Natural killer cell (primary cell): ENCODE measurements at regions not wholly inside any gene's neighbourhood (a gene's known extent, or its start where the extent isn't known, plus 50 kb on each side); places are given as distances from the start of the nearest gene placed in this dataset.

Source experiments
- ATAC-seq, 3 donors: fragments of 150-1000 bp in 2 of 3; fragments of 200-7000 bp in 1 of 3; cut with Tn5 transposase; 1 replicate in 1 of 3; 2 replicates in 2 of 3; pipeline ENCODE4 v1.10.0; 2021; ENCODE audit warnings: mild to moderate bottlenecking in 2 of 3, moderate library complexity in 2 of 3
- DNase-seq, 2 donors: peaks; one replicate each; pipeline versions ENCODE4 v3.0.0 to v3.0.0-alpha.2; 2013 to 2021; ENCODE audit warnings: mixed read lengths in 1 of 2
- H3K27ac ChIP-seq: one replicate; pipeline ENCODE4 v1.5.1; 2013; ENCODE audit warnings: mild to moderate bottlenecking, low read length
- H3K27me3 ChIP-seq: one replicate; pipeline ENCODE4 v1.6.1; 2013; ENCODE audit warnings: low read length; ENCODE audit not compliant: control insufficient read depth, insufficient read depth
- H3K36me3 ChIP-seq: one replicate; pipeline ENCODE4 v1.6.1; 2013; ENCODE audit warnings: low read length; ENCODE audit not compliant: control insufficient read depth, insufficient read depth
- H3K4me1 ChIP-seq: one replicate; pipeline ENCODE4 v1.6.1; 2013; ENCODE audit warnings: low read length; ENCODE audit not compliant: control insufficient read depth, insufficient read depth
- H3K4me3 ChIP-seq: one replicate; pipeline ENCODE4 v1.5.1; 2013; ENCODE audit warnings: low read length
- H3K9me3 ChIP-seq: one replicate; pipeline ENCODE4 v1.6.1; 2013; ENCODE audit warnings: low read length; ENCODE audit not compliant: control insufficient read depth, insufficient read depth
- H3K27ac Mint-ChIP-seq, 2 donors: one replicate each; pipeline ENCODE4 v1.8.0; 2022; ENCODE audit warnings: mild to moderate bottlenecking in 2 of 2, mixed read lengths in 2 of 2, moderate library complexity in 1 of 2
- H3K27me3 Mint-ChIP-seq, 2 donors: one replicate each; pipeline ENCODE4 v1.8.0; 2022; ENCODE audit warnings: low read depth in 2 of 2, mixed read lengths in 2 of 2
- H3K36me3 Mint-ChIP-seq: one replicate; pipeline ENCODE4 v1.8.0; 2022; ENCODE audit warnings: mixed read lengths
- H3K4me1 Mint-ChIP-seq, 2 donors: one replicate each; pipeline ENCODE4 v1.8.0; 2022; ENCODE audit warnings: mixed read lengths in 2 of 2
- H3K4me3 Mint-ChIP-seq: one replicate; pipeline ENCODE4 v1.8.0; 2022; ENCODE audit warnings: mild to moderate bottlenecking, moderate library complexity, mixed read lengths
- H3K9me3 Mint-ChIP-seq, 2 donors: one replicate each; pipeline ENCODE4 v1.8.0; 2022; ENCODE audit warnings: mixed read lengths in 2 of 2
- WGBS: methylation state at CpG from one replicate; pipeline ENCODE4 v1.1.7; 2013; ENCODE audit warnings: missing lambda C conversion rate; ENCODE audit not compliant: insufficient coverage; 5-methylcytosine and 5-hydroxymethylcytosine counted together
- intact Hi-C: fragments of 100-400 bp; cut with micrococcal nuclease; formaldehyde crosslinking; loops from one replicate; pipeline ENCODE4 v1.14.2; 2022
- TF ChIP-seq, protein P1 (sequence below): fragments of 200-600 bp; IDR thresholded peaks from one replicate; pipeline ENCODE4 v1.8.0; 2022; ENCODE audit warnings: antibody characterized with exemption

DNA sequence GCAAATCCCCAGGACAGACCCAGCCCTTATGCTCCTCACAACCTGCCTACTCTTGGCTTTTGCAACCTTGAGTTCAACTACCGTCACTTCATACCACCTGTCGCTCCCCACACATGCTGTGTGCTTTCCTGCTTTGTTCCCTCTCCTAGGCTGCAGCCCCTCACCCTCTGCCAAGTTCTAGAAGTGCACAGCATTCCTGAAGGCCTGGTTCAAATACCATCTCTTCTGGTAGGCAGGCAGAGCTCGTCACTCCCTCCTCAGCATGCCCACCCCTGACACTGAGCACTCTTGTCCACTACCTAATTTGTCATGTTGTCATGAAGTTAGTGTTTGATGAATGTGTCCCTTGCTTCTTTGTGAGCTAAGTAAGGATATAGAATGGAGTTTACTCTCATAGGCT is 129.6 kb downstream of the SEMA6D start:
- WGBS: 93% methylated on average over 3 of the region's 3 CpGs
- no peaks in the 10 kb centered on the region for H3K36me3 ChIP-seq
- ATAC-seq: no peak
- Mint-ChIP-seq H3K4me3 (no peak overlapping the region), H3K4me1 (no peaks in the 10 kb centered on the region), H3K9me3 (peaks cover 4 to 7% of the 10 kb centered on the region in 2 donors), H3K27me3 (peaks cover 0 to 5% of the 10 kb centered on the region in 2 donors), H3K27ac (no peak overlapping the region), H3K36me3 (no peaks in the 10 kb centered on the region)
- H3K9me3 ChIP-seq: no peaks in the 10 kb centered on the region
- H3K4me1 ChIP-seq: no peaks in the 10 kb centered on the region
- TF ChIP-seq, protein P1, sequence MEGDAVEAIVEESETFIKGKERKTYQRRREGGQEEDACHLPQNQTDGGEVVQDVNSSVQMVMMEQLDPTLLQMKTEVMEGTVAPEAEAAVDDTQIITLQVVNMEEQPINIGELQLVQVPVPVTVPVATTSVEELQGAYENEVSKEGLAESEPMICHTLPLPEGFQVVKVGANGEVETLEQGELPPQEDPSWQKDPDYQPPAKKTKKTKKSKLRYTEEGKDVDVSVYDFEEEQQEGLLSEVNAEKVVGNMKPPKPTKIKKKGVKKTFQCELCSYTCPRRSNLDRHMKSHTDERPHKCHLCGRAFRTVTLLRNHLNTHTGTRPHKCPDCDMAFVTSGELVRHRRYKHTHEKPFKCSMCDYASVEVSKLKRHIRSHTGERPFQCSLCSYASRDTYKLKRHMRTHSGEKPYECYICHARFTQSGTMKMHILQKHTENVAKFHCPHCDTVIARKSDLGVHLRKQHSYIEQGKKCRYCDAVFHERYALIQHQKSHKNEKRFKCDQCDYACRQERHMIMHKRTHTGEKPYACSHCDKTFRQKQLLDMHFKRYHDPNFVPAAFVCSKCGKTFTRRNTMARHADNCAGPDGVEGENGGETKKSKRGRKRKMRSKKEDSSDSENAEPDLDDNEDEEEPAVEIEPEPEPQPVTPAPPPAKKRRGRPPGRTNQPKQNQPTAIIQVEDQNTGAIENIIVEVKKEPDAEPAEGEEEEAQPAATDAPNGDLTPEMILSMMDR: no peak
- intact Hi-C loops: no loop called here
- H3K4me3 ChIP-seq: no peak overlapping the region
- H3K27me3 ChIP-seq: no peaks in the 10 kb centered on the region
- no peak for DNase-seq
- no peak overlapping the region for H3K27ac ChIP-seq

DNA sequence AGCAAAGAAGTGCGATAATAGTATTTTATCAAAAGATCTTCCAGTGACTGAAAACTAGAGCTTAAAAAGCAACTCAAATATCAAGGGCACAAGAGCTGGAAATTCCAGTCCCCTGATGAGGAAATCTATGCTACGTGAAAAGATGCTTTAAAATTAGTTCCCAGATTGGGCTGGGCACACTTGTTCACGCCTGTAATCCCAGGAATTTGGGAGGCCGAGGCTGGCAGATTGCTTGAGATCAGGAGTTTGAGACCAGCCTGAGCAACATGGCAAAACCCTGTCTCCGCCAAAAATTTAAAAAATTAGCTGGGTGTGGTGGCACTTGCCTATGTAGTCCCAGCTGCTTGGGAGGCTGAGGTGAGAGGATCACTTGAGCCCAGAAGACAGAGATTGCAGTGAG is 138.8 kb downstream of the SEMA6D start:
- Histone ChIP-seq H3K4me3 (no peak overlapping the region), H3K9me3 (no peaks in the 10 kb centered on the region), H3K27ac (no peak overlapping the region), H3K4me1 (no peaks in the 10 kb centered on the region), H3K27me3 (no peaks in the 10 kb centered on the region), H3K36me3 (no peaks in the 10 kb centered on the region)
- WGBS: 91% methylated on average over 5 of the region's 5 CpGs
- ATAC-seq: no peak
- Mint-ChIP-seq H3K9me3 (peaks cover 2 to 3% of the 10 kb centered on the region in 2 donors), H3K4me3 (no peak overlapping the region), H3K27ac (no peak overlapping the region), H3K4me1 (no peaks in the 10 kb centered on the region), H3K27me3 (peaks cover 5 to 7% of the 10 kb centered on the region in 2 donors), H3K36me3 (no peaks in the 10 kb centered on the region)
- TF ChIP-seq, protein P1: no peak
- intact Hi-C loops: no loop called here
- no peak for DNase-seq

DNA sequence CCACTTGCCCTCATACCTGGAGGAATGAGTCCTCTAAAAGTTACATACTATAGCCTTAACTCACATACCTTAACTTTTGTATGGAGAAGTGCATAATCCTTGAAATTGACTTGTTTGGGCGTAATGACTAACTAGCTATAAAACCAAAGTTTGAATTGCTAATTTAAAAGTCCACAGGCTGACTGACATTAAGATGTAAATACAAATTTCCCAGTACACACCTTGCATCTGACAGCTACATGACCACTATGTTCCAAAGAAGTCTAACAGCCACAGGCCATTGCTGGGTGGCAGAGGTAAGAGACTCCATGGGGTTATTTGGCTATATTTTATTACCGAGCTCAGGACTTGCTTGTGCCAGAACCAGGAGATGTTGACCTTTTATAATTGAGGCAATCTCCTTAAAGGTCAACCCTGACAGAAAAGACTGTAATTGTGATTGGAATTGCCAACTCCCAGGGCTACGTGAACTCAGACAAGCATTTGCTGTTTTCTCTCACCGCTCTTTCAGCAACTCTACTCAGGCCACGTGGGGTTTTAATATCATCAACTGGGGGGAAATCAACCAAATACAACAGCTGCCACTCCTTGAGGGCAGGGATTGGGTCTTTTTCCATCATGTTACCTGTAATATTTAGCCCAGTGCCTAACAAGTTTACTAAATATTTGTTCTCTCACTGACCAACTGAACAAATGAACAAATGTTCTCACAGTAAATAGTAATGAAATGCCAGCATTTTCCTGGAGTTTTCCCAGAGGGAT is 139.9 kb downstream of the SEMA6D start:
- no peak overlapping the region for H3K27ac Mint-ChIP-seq
- DNase-seq: no peak
- H3K9me3 Mint-ChIP-seq: peaks cover 0 to 3% of the 10 kb centered on the region in 2 donors
- Histone ChIP-seq H3K4me1 (no peaks in the 10 kb centered on the region), H3K27ac (no peak overlapping the region), H3K9me3 (no peaks in the 10 kb centered on the region), H3K36me3 (no peaks in the 10 kb centered on the region), H3K27me3 (no peaks in the 10 kb centered on the region), H3K4me3 (no peak overlapping the region)
- intact Hi-C loops: no loop called here
- TF ChIP-seq, protein P1: no peak
- H3K4me1 Mint-ChIP-seq: no peaks in the 10 kb centered on the region
- H3K36me3 Mint-ChIP-seq: no peaks in the 10 kb centered on the region
- H3K27me3 Mint-ChIP-seq: peaks cover 5 to 7% of the 10 kb centered on the region in 2 donors
- 90% methylated on average over 5 of the region's 5 CpGs for WGBS
- no peak overlapping the region for H3K4me3 Mint-ChIP-seq
- no peak for ATAC-seq

DNA sequence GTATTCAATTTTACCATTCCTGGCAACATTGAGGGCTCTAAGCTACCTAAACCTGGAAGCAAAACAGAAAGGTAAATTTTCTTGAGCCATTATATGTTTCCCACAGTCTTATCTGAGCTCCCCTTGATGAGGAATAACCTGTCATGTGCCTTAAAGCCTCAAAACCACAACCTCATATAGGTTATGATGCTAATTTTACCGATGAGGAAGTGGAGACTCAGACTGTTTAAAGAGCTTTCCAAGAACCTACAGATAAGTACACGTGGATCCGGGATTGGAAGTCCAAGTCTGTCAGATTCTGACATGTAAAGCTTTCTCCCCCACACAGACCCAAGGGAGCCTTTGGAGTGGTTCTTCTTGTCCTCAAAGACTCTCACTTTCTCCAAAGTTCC is 140.5 kb downstream of the SEMA6D start:
- Mint-ChIP-seq H3K4me3 (no peak overlapping the region), H3K9me3 (peaks cover 0 to 4% of the 10 kb centered on the region in 2 donors), H3K27me3 (peaks cover 5 to 7% of the 10 kb centered on the region in 2 donors), H3K4me1 (no peaks in the 10 kb centered on the region), H3K27ac (no peak overlapping the region), H3K36me3 (no peaks in the 10 kb centered on the region)
- Histone ChIP-seq H3K4me3 (no peak overlapping the region), H3K27me3 (no peaks in the 10 kb centered on the region), H3K4me1 (no peaks in the 10 kb centered on the region), H3K9me3 (no peaks in the 10 kb centered on the region), H3K36me3 (no peaks in the 10 kb centered on the region), H3K27ac (no peak overlapping the region)
- intact Hi-C loops: no loop called here
- TF ChIP-seq, protein P1: no peak
- no peak for ATAC-seq
- WGBS: 0% methylated on average over 2 of the region's 3 CpGs
- DNase-seq: no peak
